T-cell (primary cell): ENCODE measurements at regions not wholly inside any gene's neighbourhood (a gene's known extent, or its start where the extent isn't known, plus 50 kb on each side); places are given as distances from the start of the nearest gene placed in this dataset.

Source experiments
- ATAC-seq, 4 experiments: fragments of 200-7000 bp in 3 of 4; fragments of 150-1000 bp in 1 of 4; cut with Tn5 transposase; replicated peaks in 1 of 4; 1 replicate in 3 of 4; 2 replicates in 1 of 4; pipeline ENCODE4 v1.10.0; 2021; ENCODE audit warnings: moderate library complexity in 3 of 4, mild to moderate bottlenecking in 2 of 4, moderate number of reproducible peaks in 1 of 4
- CTCF ChIA-PET, 2 donors: fragments of 300-600 bp; sonication (Branson Sonifier 250); formaldehyde crosslinking; loops; one replicate each; lab custom pipeline; 2022; ENCODE audit warnings: antibody characterized with exemption in 2 of 2; lab: Charles Lee
- POLR2A ChIA-PET, 2 donors: fragments of 300-600 bp; sonication (Branson Sonifier 250); formaldehyde crosslinking; loops; one replicate each; lab custom pipeline; 2022; ENCODE audit warnings: antibody characterized with exemption in 2 of 2; lab: Charles Lee
- DNase-seq, 35 experiments: peaks; one replicate each; pipeline versions ENCODE4 v3.0.0 to v3.0.0-alpha.2; 2013 to 2023
- H3K27ac ChIP-seq: one replicate; pipeline ENCODE4 v1.5.1; 2013; ENCODE audit warnings: low read length
- H3K27me3 ChIP-seq, 2 experiments: replicated peaks in 1 of 2; 1 replicate in 1 of 2; 2 replicates in 1 of 2; pipeline versions ENCODE4 v1.6.1 to v1.7.0; 2013; ENCODE audit warnings: low read length in 1 of 2, mixed read lengths in 1 of 2; ENCODE audit not compliant: control insufficient read depth in 2 of 2, insufficient read depth in 2 of 2; ENCODE audit errors: extremely low read depth in 1 of 2
- H3K36me3 ChIP-seq, 2 donors: 1 replicate in 1 of 2; 2 replicates in 1 of 2; pipeline versions ENCODE4 v1.6.1 to v1.7.0; 2013; ENCODE audit warnings: low read length in 1 of 2; ENCODE audit not compliant: control insufficient read depth in 2 of 2, insufficient read depth in 1 of 2; ENCODE audit errors: extremely low read depth in 1 of 2
- H3K4me1 ChIP-seq, 2 experiments: 1 replicate in 1 of 2; 2 replicates in 1 of 2; pipeline versions ENCODE4 v1.6.1 to v1.7.0; 2013; ENCODE audit warnings: low read length in 2 of 2, mixed read lengths in 1 of 2; ENCODE audit not compliant: insufficient read depth in 2 of 2, control insufficient read depth in 1 of 2; ENCODE audit errors: extremely low read depth in 1 of 2
- H3K4me3 ChIP-seq, 2 donors: 1 replicate in 1 of 2; 2 replicates in 1 of 2; pipeline versions ENCODE4 v1.5.1 to v1.7.0; 2013; ENCODE audit warnings: mild to moderate bottlenecking in 2 of 2, low read length in 1 of 2, moderate library complexity in 1 of 2; ENCODE audit not compliant: control insufficient read depth in 1 of 2; ENCODE audit errors: extremely low read depth in 1 of 2
- H3K9me3 ChIP-seq: 2 replicates; pipeline ENCODE4 v1.7.0; 2013
- H3K27ac Mint-ChIP-seq, 2 donors: one replicate each; pipeline ENCODE4 v1.8.0; 2020 to 2021; ENCODE audit warnings: mild to moderate bottlenecking in 2 of 2, mixed read lengths in 2 of 2
- H3K27me3 Mint-ChIP-seq, 2 donors: one replicate each; pipeline ENCODE4 v1.8.0; 2021 to 2022; ENCODE audit warnings: mixed read lengths in 2 of 2
- H3K36me3 Mint-ChIP-seq: one replicate; pipeline ENCODE4 v1.8.0; 2021; ENCODE audit warnings: mixed read lengths
- H3K4me1 Mint-ChIP-seq, 3 donors: one replicate each; pipeline ENCODE4 v1.8.0; 2020 to 2022; ENCODE audit warnings: mixed read lengths in 3 of 3, mild to moderate bottlenecking in 1 of 3
- H3K4me3 Mint-ChIP-seq, 3 donors: one replicate each; pipeline ENCODE4 v1.8.0; 2020 to 2022; ENCODE audit warnings: mild to moderate bottlenecking in 3 of 3, mixed read lengths in 3 of 3, moderate library complexity in 3 of 3
- H3K9me3 Mint-ChIP-seq, 3 donors: one replicate each; pipeline ENCODE4 v1.8.0; 2020 to 2022; ENCODE audit warnings: mixed read lengths in 3 of 3
- WGBS: methylation state at CpG from one replicate; pipeline ENCODE4 v1.1.5; 2013; ENCODE audit warnings: missing lambda C conversion rate; ENCODE audit not compliant: insufficient coverage; 5-methylcytosine and 5-hydroxymethylcytosine counted together

GRCh38 chr1:58904299-58905125 is 120.7 kb upstream of the JUN start:
- no peak for DNase-seq
- Mint-ChIP-seq H3K27me3 (no peaks in the 10 kb centered on the region), H3K4me1 (peaks cover 7 to 18% (median 13%) of the 10 kb centered on the region in 3 donors), H3K36me3 (no peaks in the 10 kb centered on the region), H3K9me3 (no peaks in the 10 kb centered on the region), H3K27ac (peak overlapping the region; percentile 46 to 61), H3K4me3 (peak overlapping the region; percentile 38 to 84 (median 78))
- WGBS, result no CpG with 5 or more reads among the region's 8 CpGs
- ChIA-PET CTCF (no interaction called here), POLR2A (no interaction called here)
- Histone ChIP-seq H3K4me1 (peaks cover 3 to 12% of the 10 kb centered on the region in 2 experiments), H3K4me3 (peak overlapping the region; percentile 46 to 55), H3K36me3 (no peaks in the 10 kb centered on the region), H3K27me3 (no peaks in the 10 kb centered on the region), H3K27ac (peak overlapping the region; percentile 36), H3K9me3 (no peaks in the 10 kb centered on the region)
- no peak for ATAC-seq

GRCh38 chr1:58905126-58905490 is 121.3 kb upstream of the JUN start:
- no peaks in the 10 kb centered on the region for H3K9me3 Mint-ChIP-seq
- no peaks in the 10 kb centered on the region for H3K27me3 Mint-ChIP-seq
- CTCF ChIA-PET, result no interaction called here
- no peaks in the 10 kb centered on the region for H3K9me3 ChIP-seq
- no peak overlapping the region for H3K27ac ChIP-seq
- H3K27ac Mint-ChIP-seq, result peak overlapping the region in 1 of 2 donors; percentile 40
- H3K36me3 ChIP-seq, result no peaks in the 10 kb centered on the region
- WGBS, result 95% methylated on average over 2 of the region's 3 CpGs
- DNase-seq (no peak), ATAC-seq (no peak)
- no peak overlapping the region for H3K4me3 ChIP-seq
- peaks cover 3 to 12% of the 10 kb centered on the region in 2 experiments for H3K4me1 ChIP-seq
- no peaks in the 10 kb centered on the region for H3K36me3 Mint-ChIP-seq
- no peaks in the 10 kb centered on the region for H3K27me3 ChIP-seq
- POLR2A ChIA-PET, result no interaction called here
- peak overlapping the region; percentile 38 to 84 (median 53) for H3K4me3 Mint-ChIP-seq
- H3K4me1 Mint-ChIP-seq, result peaks cover 7 to 18% (median 13%) of the 10 kb centered on the region in 3 donors

- Mint-ChIP-seq H3K4me1 (peaks cover 7 to 18% (median 13%) of the 10 kb centered on the region in 3 donors), H3K27me3 (no peaks in the 10 kb centered on the region), H3K27ac (no peak overlapping the region), H3K4me3 (no peak overlapping the region), H3K36me3 (no peaks in the 10 kb centered on the region), H3K9me3 (no peaks in the 10 kb centered on the region)
- H3K9me3 ChIP-seq, result no peaks in the 10 kb centered on the region
- DNase-seq (no peak), ATAC-seq (no peak)
- peaks cover 3 to 12% of the 10 kb centered on the region in 2 experiments for H3K4me1 ChIP-seq
- no peaks in the 10 kb centered on the region for H3K27me3 ChIP-seq
- no peaks in the 10 kb centered on the region for H3K36me3 ChIP-seq
- no peak overlapping the region for H3K27ac ChIP-seq
- POLR2A ChIA-PET, result no interaction called here
- H3K4me3 ChIP-seq, result no peak overlapping the region
- 100% methylated on average over 1 of the region's 3 CpGs for WGBS
- CTCF ChIA-PET, result interaction anchor here in 1 of 2 donors (0.6 kb wide), 1 partner anchor 222 kb away, joined by 4 read pairs; no protein-coding TSS in a partner anchor
Observed at GRCh38 chr1:58905628-58906221, 121.9 kb upstream of the JUN start.

DNA sequence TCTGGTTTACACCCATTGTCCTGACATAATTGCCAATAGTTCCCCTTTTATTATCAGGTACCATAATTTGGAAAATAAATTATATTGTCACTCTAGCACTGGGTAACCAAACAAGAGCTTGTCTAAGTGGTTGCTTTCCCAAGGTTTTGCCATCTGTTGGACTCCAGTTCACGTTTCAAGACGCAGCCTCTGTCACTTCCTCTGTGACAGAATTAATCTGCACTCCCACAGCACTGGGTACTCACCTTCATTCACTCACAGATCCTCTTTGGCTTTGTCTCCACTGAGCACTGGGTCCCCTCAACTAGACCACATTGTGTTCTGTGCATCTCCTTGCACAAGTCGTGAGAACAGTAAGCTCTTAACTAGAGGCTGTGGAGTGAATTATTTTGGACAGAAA is 123.6 kb upstream of the JUN start:
- Histone ChIP-seq H3K27ac (no peak overlapping the region), H3K36me3 (no peaks in the 10 kb centered on the region), H3K9me3 (no peaks in the 10 kb centered on the region), H3K27me3 (no peaks in the 10 kb centered on the region), H3K4me1 (peaks cover 3 to 12% of the 10 kb centered on the region in 2 experiments), H3K4me3 (no peak overlapping the region)
- Mint-ChIP-seq H3K36me3 (no peaks in the 10 kb centered on the region), H3K27me3 (no peaks in the 10 kb centered on the region), H3K4me3 (no peak overlapping the region), H3K4me1 (peaks cover 7 to 18% (median 13%) of the 10 kb centered on the region in 3 donors), H3K9me3 (no peaks in the 10 kb centered on the region), H3K27ac (no peak overlapping the region)
- ChIA-PET CTCF (no interaction called here), POLR2A (interaction anchor here in 1 of 2 donors (0.5 kb wide), 1 partner anchor 91 kb away, joined by 3 read pairs; no protein-coding TSS in a partner anchor)
- DNase-seq, result no peak
- no peak for ATAC-seq
- 83% methylated on average over 2 of the region's 3 CpGs for WGBS

GRCh38 chr1:58908561-58909560 is 125.0 kb upstream of the JUN start:
- ChIA-PET POLR2A (no interaction called here), CTCF (interaction anchor here in 1 of 2 donors (0.7 kb wide), 1 partner anchor 31 kb away, joined by 8 read pairs; no protein-coding TSS in a partner anchor)
- Mint-ChIP-seq H3K9me3 (peaks cover 0 to 4% (median under 1%) of the 10 kb centered on the region in 3 donors), H3K4me1 (peaks cover 6 to 11% (median 7%) of the 10 kb centered on the region in 3 donors), H3K27ac (no peak overlapping the region), H3K4me3 (no peak overlapping the region), H3K27me3 (no peaks in the 10 kb centered on the region), H3K36me3 (no peaks in the 10 kb centered on the region)
- H3K4me1 ChIP-seq, result peaks cover 3 to 4% of the 10 kb centered on the region in 2 experiments
- H3K27ac ChIP-seq, result no peak overlapping the region
- no peak for DNase-seq
- no CpG with 5 or more reads among the region's 3 CpGs for WGBS
- ATAC-seq, result no peak
- no peaks in the 10 kb centered on the region for H3K27me3 ChIP-seq
- H3K4me3 ChIP-seq, result no peak overlapping the region
- no peaks in the 10 kb centered on the region for H3K36me3 ChIP-seq
- H3K9me3 ChIP-seq, result no peaks in the 10 kb centered on the region
